ENCODE measurements at regions not wholly inside any gene's neighbourhood (a gene's known extent, or its start where the extent isn't known, plus 50 kb on each side); places are given as distances from the start of the nearest gene placed in this dataset.

DNA sequence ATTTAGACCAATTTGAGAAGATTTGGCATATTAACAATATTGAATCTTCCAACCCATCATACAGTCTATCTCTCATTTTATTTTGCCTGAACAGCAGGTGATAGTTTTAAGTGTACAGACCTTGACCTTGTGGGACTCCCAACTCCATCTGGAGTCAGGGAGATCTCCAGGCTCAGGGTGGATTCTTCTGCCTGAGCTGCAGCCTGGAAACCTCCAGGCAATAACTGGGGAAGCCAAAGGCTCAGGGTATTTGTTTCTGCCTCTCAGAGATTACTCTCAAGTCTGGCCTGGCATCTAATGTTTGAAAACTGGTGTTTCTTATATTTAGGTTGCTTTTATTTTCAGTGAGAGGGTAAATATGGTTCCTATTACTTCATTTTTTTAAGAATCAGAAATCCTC lies 102.1 kb upstream of the C1QTNF9B start:
- Histone ChIP-seq H3K27ac (no peak overlapping the region), H3K4me3 (no peak overlapping the region), H3K27me3 (no peaks in the 10 kb centered on the region), H3K4me1 (no peaks in the 10 kb centered on the region), H3K36me3 (no peaks in the 10 kb centered on the region), H3K9me3 (no peaks in the 10 kb centered on the region)
- DNase-seq (ENCODE audit: extremely low spot score in 2 of 2) = peak in 1 of 2 donors; percentile 20
- intact Hi-C loops (cut with DNase I) = no loop called here
- TF ChIP-seq POLR2AphosphoS5 (IDR thresholded peaks at IDR 0.05; ENCODE audit: insufficient read depth in 1 of 2, low read depth in 1 of 2) = no peak
- no peak for TF ChIP-seq CTCF (IDR thresholded peaks at IDR 0.05)
- no peak for TF ChIP-seq POLR2A (IDR thresholded peaks at IDR 0.05)

DNA sequence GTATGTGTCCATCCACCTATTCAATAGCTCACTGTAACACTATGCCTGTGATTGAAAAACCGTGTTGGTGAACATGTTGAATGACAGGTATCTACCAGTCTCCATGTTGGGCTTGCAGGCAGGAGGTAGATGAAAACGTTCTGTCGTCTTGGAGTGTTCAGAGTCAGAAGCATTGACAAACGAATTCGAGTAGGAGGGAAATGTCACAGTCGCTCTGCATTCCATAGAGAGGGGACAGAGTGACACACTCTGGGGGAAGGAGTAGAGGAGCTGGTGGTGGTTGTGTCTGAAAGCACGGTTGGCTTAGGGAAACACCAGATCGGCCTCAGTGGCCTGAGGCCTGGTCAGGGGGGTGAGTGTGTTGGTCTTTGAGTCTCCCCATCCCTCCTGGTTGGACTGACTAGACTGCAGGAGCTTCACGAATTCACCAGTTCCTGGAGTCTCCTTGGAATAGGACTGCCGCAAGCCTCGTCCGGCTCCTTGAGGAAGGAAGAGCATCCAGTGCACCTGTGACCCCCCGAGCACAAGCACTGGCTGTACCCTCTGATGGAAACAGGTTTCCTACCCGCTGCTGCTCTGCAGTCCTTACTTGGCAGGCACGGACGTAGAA lies 105.0 kb upstream of the C1QTNF9B start:
- intact Hi-C loops (cut with DNase I) = no loop called here
- no peaks in the 10 kb centered on the region for H3K27me3 ChIP-seq
- no peaks in the 10 kb centered on the region for H3K9me3 ChIP-seq
- TF ChIP-seq CTCF (IDR thresholded peaks at IDR 0.05) = no peak
- TF ChIP-seq POLR2A (IDR thresholded peaks at IDR 0.05) = no peak
- TF ChIP-seq POLR2AphosphoS5 (IDR thresholded peaks at IDR 0.05; ENCODE audit: insufficient read depth in 1 of 2, low read depth in 1 of 2) = no peak
- no peak overlapping the region for H3K27ac ChIP-seq
- peak in 1 of 2 donors; percentile 69 for DNase-seq (ENCODE audit: extremely low spot score in 2 of 2)
- no peak overlapping the region for H3K4me3 ChIP-seq
- no peaks in the 10 kb centered on the region for H3K36me3 ChIP-seq
- peaks cover 5% of the 10 kb centered on the region for H3K4me1 ChIP-seq

DNA sequence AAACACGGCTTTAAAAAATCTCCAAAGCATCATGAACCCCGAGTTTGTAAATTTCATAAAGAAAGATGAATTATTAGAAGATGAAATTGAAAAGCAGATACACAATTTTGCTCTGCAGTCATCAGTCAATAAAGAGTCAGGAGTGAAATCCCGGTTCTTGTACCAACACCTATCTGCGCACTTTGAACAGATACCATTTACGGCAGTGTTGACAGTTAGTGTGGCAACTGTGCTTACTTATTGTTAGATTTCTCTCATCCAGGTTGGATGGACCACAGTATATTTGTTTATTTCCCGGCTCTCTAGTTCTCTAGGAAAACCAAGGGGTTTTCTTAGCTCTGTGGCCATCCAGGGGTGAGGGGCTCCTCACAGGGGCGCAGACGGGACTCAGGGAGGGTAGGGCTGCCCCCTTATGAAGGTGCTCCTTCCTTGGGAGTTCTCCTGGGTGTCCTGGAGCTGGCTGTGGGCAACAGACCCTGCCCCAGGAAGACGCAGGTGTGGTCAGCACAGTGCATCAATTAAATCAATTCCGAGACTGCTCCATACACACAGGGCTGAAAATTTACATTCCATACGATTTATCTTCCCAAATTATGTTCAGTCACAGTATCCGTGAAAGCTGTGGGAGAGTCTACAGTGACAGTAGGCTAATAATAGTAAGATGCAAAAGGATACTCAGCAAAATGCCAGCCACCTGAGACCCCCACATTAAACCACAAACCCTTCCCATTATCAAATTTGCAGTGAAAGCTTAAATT lies 107.0 kb upstream of the C1QTNF9B start:
- TF ChIP-seq POLR2AphosphoS5 (IDR thresholded peaks at IDR 0.05; ENCODE audit: insufficient read depth in 1 of 2, low read depth in 1 of 2) (no peak), CTCF (IDR thresholded peaks at IDR 0.05) (no peak), POLR2A (IDR thresholded peaks at IDR 0.05) (no peak)
- intact Hi-C loops (cut with DNase I) = no loop called here
- peaks cover 5% of the 10 kb centered on the region for H3K4me1 ChIP-seq
- H3K4me3 ChIP-seq = no peak overlapping the region
- no peaks in the 10 kb centered on the region for H3K27me3 ChIP-seq
- no peaks in the 10 kb centered on the region for H3K36me3 ChIP-seq
- H3K9me3 ChIP-seq = no peaks in the 10 kb centered on the region
- DNase-seq (ENCODE audit: extremely low spot score in 2 of 2) = peak in 1 of 2 donors; percentile 37
- H3K27ac ChIP-seq = no peak overlapping the region

- Histone ChIP-seq H3K27ac (no peak overlapping the region), H3K36me3 (no peaks in the 10 kb centered on the region), H3K4me3 (no peak overlapping the region), H3K9me3 (no peaks in the 10 kb centered on the region), H3K4me1 (peaks cover 5% of the 10 kb centered on the region), H3K27me3 (no peaks in the 10 kb centered on the region)
- intact Hi-C loops (cut with DNase I) = no loop called here
- TF ChIP-seq POLR2A (IDR thresholded peaks at IDR 0.05) = no peak
- TF ChIP-seq POLR2AphosphoS5 (IDR thresholded peaks at IDR 0.05; ENCODE audit: insufficient read depth in 1 of 2, low read depth in 1 of 2) = no peak
- TF ChIP-seq CTCF (IDR thresholded peaks at IDR 0.05) = no peak
- DNase-seq (ENCODE audit: extremely low spot score in 2 of 2) = no peak
Measured at GRCh38 chr13:24004971-24005370, 107.7 kb upstream of the C1QTNF9B start.

DNA sequence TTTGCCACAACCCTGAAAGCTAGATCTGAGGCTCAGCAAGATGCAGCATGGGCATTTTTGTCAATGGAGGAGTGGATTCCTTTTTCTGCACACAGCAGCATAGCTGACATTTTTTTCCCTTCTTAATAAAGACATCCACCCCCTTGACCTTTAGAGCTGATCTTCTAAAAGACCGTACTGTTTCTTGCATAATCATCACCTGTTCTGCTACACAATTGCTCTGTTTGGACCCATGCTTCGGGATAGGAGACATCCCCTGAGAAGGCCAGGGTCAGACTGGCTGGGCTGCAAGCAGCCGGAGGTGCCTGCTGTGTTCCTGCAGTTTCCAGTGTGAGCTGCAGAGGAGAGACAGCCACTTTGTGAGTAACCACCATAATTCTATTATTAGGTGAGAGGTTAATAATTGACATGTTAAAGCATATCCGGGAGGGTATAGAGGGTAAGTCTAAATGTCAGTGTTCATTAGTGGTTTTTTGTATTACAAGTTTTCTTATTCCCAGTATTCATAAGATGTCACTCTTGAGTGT lies 108.5 kb upstream of the C1QTNF9B start:
- Histone ChIP-seq H3K27ac (no peak overlapping the region), H3K36me3 (no peaks in the 10 kb centered on the region), H3K27me3 (no peaks in the 10 kb centered on the region), H3K9me3 (no peaks in the 10 kb centered on the region), H3K4me3 (no peak overlapping the region), H3K4me1 (peaks cover 5% of the 10 kb centered on the region)
- intact Hi-C loops (cut with DNase I) = no loop called here
- TF ChIP-seq POLR2A (IDR thresholded peaks at IDR 0.05) (no peak), POLR2AphosphoS5 (IDR thresholded peaks at IDR 0.05; ENCODE audit: insufficient read depth in 1 of 2, low read depth in 1 of 2) (no peak), CTCF (IDR thresholded peaks at IDR 0.05) (no peak)
- DNase-seq (ENCODE audit: extremely low spot score in 2 of 2) = peak in 1 of 2 donors; percentile 29
